Effector CD8-positive, alpha-beta T cell (primary cell): ENCODE measurements at regions not wholly inside any gene's neighbourhood (a gene's known extent, or its start where the extent isn't known, plus 50 kb on each side); places are given as distances from the start of the nearest gene placed in this dataset.

Experiments
- DNase-seq: peaks from one replicate; lab custom pipeline; 2025; lab: John Stamatoyannopoulos, UW

GRCh38 chr22:48798281-48799226 is 1029.1 kb downstream of the BRD1 start:
- no peak for DNase-seq

GRCh38 chr22:48797731-48798130 is 1029.9 kb downstream of the BRD1 start:
- DNase-seq: no peak

GRCh38 chr22:48796310-48797015 is 1031.2 kb downstream of the BRD1 start:
- no peak for DNase-seq

- DNase-seq: no peak
Measured at GRCh38 chr22:48795664-48796063, 1032.0 kb downstream of the BRD1 start.

GRCh38 chr22:48794906-48795305 is 1032.8 kb downstream of the BRD1 start:
- no peak for DNase-seq

- DNase-seq: no peak
Measured at GRCh38 chr22:48793949-48794348, 1033.7 kb downstream of the BRD1 start.

- DNase-seq: no peak
Measured at GRCh38 chr22:48786679-48786996, 1041.0 kb downstream of the BRD1 start.

- no peak for DNase-seq
Measured at GRCh38 chr22:48785792-48786678, 1041.6 kb downstream of the BRD1 start.

GRCh38 chr22:48784701-48785503 is 1042.8 kb downstream of the BRD1 start:
- no peak for DNase-seq

GRCh38 chr22:48783821-48784266 is 1043.8 kb downstream of the BRD1 start:
- DNase-seq: no peak

GRCh38 chr22:48782811-48783511 is 1044.7 kb downstream of the BRD1 start:
- DNase-seq: no peak

- no peak for DNase-seq
Measured at GRCh38 chr22:48782326-48782725, 1045.3 kb downstream of the BRD1 start.

GRCh38 chr22:48781868-48782267 is 1045.8 kb downstream of the BRD1 start:
- DNase-seq: no peak

- DNase-seq: no peak
Measured at GRCh38 chr22:48781391-48781790, 1046.3 kb downstream of the BRD1 start.

GRCh38 chr22:48780597-48781277 is 1046.9 kb downstream of the BRD1 start:
- DNase-seq: no peak

- DNase-seq: no peak
Measured at GRCh38 chr22:48779661-48780596, 1047.7 kb downstream of the BRD1 start.

GRCh38 chr22:48779211-48779643 is 1048.4 kb downstream of the BRD1 start:
- no peak for DNase-seq

GRCh38 chr22:48778308-48779195 is 1049.1 kb downstream of the BRD1 start:
- DNase-seq: no peak
